HL-60 (cell line): ENCODE measurements at regions not wholly inside any gene's neighbourhood (a gene's known extent, or its start where the extent isn't known, plus 50 kb on each side); places are given as distances from the start of the nearest gene placed in this dataset.
"Not testable (repeated sequence)": the region's sequence is repeated elsewhere in the genome, so short reads cannot be mapped to it uniquely, and the experiment has no call there.

ENCODE experiments used
- DNase-seq, 2 experiments: peaks; one replicate each; pipeline ENCODE4 v3.0.0-alpha.2; 2010 to 2020; ENCODE audit warnings: low read depth in 1 of 2, low spot score in 1 of 2
- H3K27ac ChIP-seq: fragments of 250-450 bp; sonication (Bioruptor Pico); replicated peaks from 2 replicates; pipeline ENCODE4 v1.5.1; 2020; ENCODE audit warnings: mild to moderate bottlenecking, moderate library complexity
- H3K27me3 ChIP-seq: fragments of 250-450 bp; sonication (Bioruptor Pico); 2 replicates; pipeline ENCODE4 v1.5.1; 2021; ENCODE audit warnings: mild to moderate bottlenecking, moderate library complexity; ENCODE audit not compliant: insufficient read depth, poor library complexity, severe bottlenecking
- H3K4me3 ChIP-seq: replicated peaks from 2 replicates; pipeline ENCODE4 v1.5.1; 2011; ENCODE audit warnings: mild to moderate bottlenecking, control low read depth, low read length; ENCODE audit not compliant: insufficient read depth
- CTCF ChIP-seq: IDR thresholded peaks from one replicate; pipeline ENCODE4 v1.5.1; 2011; ENCODE audit warnings: low read length, control low read depth, inconsistent platforms; ENCODE audit not compliant: insufficient read depth
- GABPA ChIP-seq: IDR thresholded peaks from 2 replicates; pipeline ENCODE4 v1.6.1; 2012; ENCODE audit warnings: low read depth
- POLR2AphosphoS5 ChIP-seq: IDR thresholded peaks from 2 replicates; pipeline ENCODE4 v1.6.1; 2012; ENCODE audit warnings: low read depth
- REST ChIP-seq: IDR thresholded peaks from 2 replicates; pipeline ENCODE4 v1.6.1; 2012; ENCODE audit warnings: low read depth; ENCODE audit not compliant: insufficient replicate concordance
- SPI1 ChIP-seq: IDR thresholded peaks from 2 replicates; pipeline ENCODE4 v1.6.1; 2012; ENCODE audit warnings: low read depth, mild to moderate bottlenecking, borderline replicate concordance

DNA sequence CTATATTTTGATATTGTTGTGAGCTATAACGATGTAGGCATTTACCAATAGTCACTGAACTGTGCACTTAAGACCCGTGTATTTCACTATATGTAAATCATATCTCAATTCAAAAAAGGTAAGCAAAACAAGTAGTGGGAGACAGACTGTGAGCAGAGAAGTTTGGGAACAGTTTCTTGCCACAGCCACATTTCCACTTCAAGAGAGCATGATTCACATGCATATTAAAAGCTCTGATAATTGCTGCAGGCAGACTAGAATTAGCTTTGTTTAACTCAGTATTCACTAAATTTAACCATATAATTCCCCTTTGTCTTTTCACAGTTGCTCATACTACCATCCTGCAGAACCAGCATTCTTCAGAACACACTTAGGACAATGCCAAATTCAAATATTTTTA is 168.4 kb upstream of the ZNF385D start:
- no peak overlapping the region for H3K4me3 ChIP-seq
- H3K27me3 ChIP-seq: no peaks in the 10 kb centered on the region
- DNase-seq: no peak
- TF ChIP-seq CTCF (no peak), POLR2AphosphoS5 (no peak), REST (no peak), SPI1 (no peak)
- no peak overlapping the region for H3K27ac ChIP-seq

- no peak for DNase-seq
- no peaks in the 10 kb centered on the region for H3K27me3 ChIP-seq
- H3K4me3 ChIP-seq: no peak overlapping the region
- H3K27ac ChIP-seq: no peak overlapping the region
- TF ChIP-seq GABPA (no peak), CTCF (no peak), SPI1 (no peak), REST (no peak), POLR2AphosphoS5 (no peak)
These were observed 169.4 kb upstream of the ZNF385D start for GRCh38 chr3:21920421-21920861.

- not testable (repeated sequence) for H3K27ac ChIP-seq, H3K27me3 ChIP-seq, H3K4me3 ChIP-seq, DNase-seq
These were observed 172.1 kb upstream of the ZNF385D start for GRCh38 chr3:21923156-21923555.

- Histone ChIP-seq H3K4me3 (no peak overlapping the region), H3K27ac (no peak overlapping the region), H3K27me3 (no peaks in the 10 kb centered on the region)
- TF ChIP-seq GABPA: no peak
- no peak for TF ChIP-seq CTCF
- no peak for TF ChIP-seq REST
- no peak for TF ChIP-seq SPI1
- no peak for TF ChIP-seq POLR2AphosphoS5
- no peak for DNase-seq
These were observed 176.3 kb upstream of the ZNF385D start for GRCh38 chr3:21927261-21927660.
